WTC11 (cell line): ENCODE measurements at regions not wholly inside any gene's neighbourhood (a gene's known extent, or its start where the extent isn't known, plus 50 kb on each side); places are given as distances from the start of the nearest gene placed in this dataset.

Source experiments
- ATAC-seq: fragments of 200-7000 bp; cut with Tn5 transposase; 2 replicates; pipeline ENCODE4 v1.10.0; 2021; ENCODE audit warnings: mild to moderate bottlenecking, moderate library complexity
- CTCF ChIA-PET: fragments of 300-600 bp; sonication (Branson Sonifier 250); formaldehyde crosslinking; loops from one replicate; lab custom pipeline; 2021; ENCODE audit warnings: antibody characterized with exemption; lab: Charles Lee
- POLR2A ChIA-PET: fragments of 350-600 bp; sonication (Branson Sonifier 250); formaldehyde crosslinking; loops from one replicate; lab custom pipeline; 2021; ENCODE audit warnings: antibody characterized with exemption; lab: Charles Lee
- DNase-seq: peaks from one replicate; pipeline ENCODE4 v3.0.0; 2021; ENCODE audit warnings: low spot score
- H3K27ac Mint-ChIP-seq: 2 replicates; pipeline ENCODE4 v1.8.0; 2021; ENCODE audit warnings: mixed read lengths
- H3K27me3 Mint-ChIP-seq: 2 replicates; pipeline ENCODE4 v1.8.0; 2021; ENCODE audit warnings: low read depth, mild to moderate bottlenecking, moderate library complexity, mixed read lengths
- H3K36me3 Mint-ChIP-seq: 2 replicates; pipeline ENCODE4 v1.8.0; 2021; ENCODE audit warnings: mixed read lengths
- H3K4me1 Mint-ChIP-seq: 2 replicates; pipeline ENCODE4 v1.8.0; 2022; ENCODE audit warnings: mixed read lengths
- H3K4me3 Mint-ChIP-seq: 2 replicates; pipeline ENCODE4 v1.8.0; 2021; ENCODE audit warnings: mild to moderate bottlenecking, moderate library complexity, mixed read lengths
- H3K9me3 Mint-ChIP-seq: 2 replicates; pipeline ENCODE4 v1.8.0; 2021; ENCODE audit warnings: mixed read lengths
- EMX1 ChIP-seq: fragments of 250-450 bp; sonication (Bioruptor Pico); IDR thresholded peaks from 2 replicates; pipeline ENCODE4 v1.8.0; 2021; ENCODE audit warnings: mild to moderate bottlenecking
- FOXP4 ChIP-seq: sonication (generic); formaldehyde crosslinking; IDR thresholded peaks from 2 replicates; pipeline ENCODE4 v1.8.0; 2022; ENCODE audit warnings: mild to moderate bottlenecking, missing genetic modification reagents
- GTF2I ChIP-seq: fragments of 250-450 bp; sonication (Bioruptor Pico); conservative IDR thresholded peaks from 2 replicates; pipeline ENCODE4 v1.4.0; 2021; ENCODE audit warnings: mild to moderate bottlenecking
- KAT7 ChIP-seq: sonication (generic); formaldehyde crosslinking; IDR thresholded peaks from 2 replicates; pipeline ENCODE4 v1.8.1; 2023; ENCODE audit warnings: missing genetic modification reagents, mild to moderate bottlenecking, borderline replicate concordance
- MXD4 ChIP-seq: fragments of 250-450 bp; sonication (Bioruptor Pico); IDR thresholded peaks from 2 replicates; pipeline ENCODE4 v1.8.0; 2021; ENCODE audit warnings: mild to moderate bottlenecking, moderate library complexity, borderline replicate concordance
- NR3C1 ChIP-seq: sonication (generic); formaldehyde crosslinking; conservative IDR thresholded peaks from 2 replicates; pipeline ENCODE4 v1.8.1; 2023; ENCODE audit warnings: low read depth, mild to moderate bottlenecking, missing genetic modification reagents
- OVOL2 ChIP-seq: fragments of 250-450 bp; sonication (Bioruptor Pico); IDR thresholded peaks from 2 replicates; pipeline ENCODE4 v1.9.0; 2021; ENCODE audit warnings: mild to moderate bottlenecking, borderline replicate concordance
- PRDM15 ChIP-seq: sonication (generic); formaldehyde crosslinking; IDR thresholded peaks from 2 replicates; pipeline ENCODE4 v1.8.0; 2022; ENCODE audit warnings: missing genetic modification reagents
- PREB ChIP-seq: sonication (generic); formaldehyde crosslinking; IDR thresholded peaks from 2 replicates; pipeline ENCODE4 v1.8.1; 2022; ENCODE audit warnings: mild to moderate bottlenecking, missing genetic modification reagents, moderate library complexity, borderline replicate concordance
- RELA ChIP-seq: sonication (generic); formaldehyde crosslinking; IDR thresholded peaks from 2 replicates; pipeline ENCODE4 v1.8.1; 2022; ENCODE audit warnings: missing genetic modification reagents, mild to moderate bottlenecking, borderline replicate concordance
- SP1 ChIP-seq: sonication (generic); formaldehyde crosslinking; conservative IDR thresholded peaks from 2 replicates; pipeline ENCODE4 v1.8.1; 2022; ENCODE audit warnings: missing genetic modification reagents
- TCF7 ChIP-seq: sonication (generic); formaldehyde crosslinking; IDR thresholded peaks from 2 replicates; pipeline ENCODE4 v1.8.0; 2022; ENCODE audit warnings: mild to moderate bottlenecking, low read depth, missing genetic modification reagents, moderate library complexity
- TEAD4 ChIP-seq: sonication (generic); formaldehyde crosslinking; IDR thresholded peaks from 2 replicates; pipeline ENCODE4 v1.8.0; 2022; ENCODE audit warnings: mild to moderate bottlenecking, missing genetic modification reagents
- ZNF232 ChIP-seq: sonication (generic); formaldehyde crosslinking; IDR thresholded peaks from 2 replicates; pipeline ENCODE4 v1.8.0; 2022; ENCODE audit warnings: mild to moderate bottlenecking, missing genetic modification reagents
- ZNF423 ChIP-seq: fragments of 250-450 bp; sonication (Bioruptor Pico); IDR thresholded peaks from 2 replicates; pipeline ENCODE4 v2.1.2; 2022; ENCODE audit warnings: mild to moderate bottlenecking, moderate library complexity
- ZNF671 ChIP-seq: fragments of 250-450 bp; sonication (Bioruptor Pico); IDR thresholded peaks from 2 replicates; pipeline ENCODE4 v1.8.0; 2021; ENCODE audit warnings: mild to moderate bottlenecking

- Mint-ChIP-seq H3K4me3 (no peak overlapping the region), H3K36me3 (no peaks in the 10 kb centered on the region), H3K27me3 (no peaks in the 10 kb centered on the region), H3K27ac (no peak overlapping the region), H3K4me1 (peaks cover 6% of the 10 kb centered on the region), H3K9me3 (no peaks in the 10 kb centered on the region)
- ATAC-seq (peak; percentile 100), DNase-seq (peak; percentile 76)
- TF ChIP-seq FOXP4 (CRISPR knock-in tag) (no peak), ZNF423 (peak; percentile 28; the same call in 1 of the 2 replicates), KAT7 (CRISPR knock-in tag) (no peak), ZNF671 (no peak), SP1 (CRISPR knock-in tag) (no peak)
- CTCF ChIA-PET: interaction anchor here (0.6 to 1.5 kb wide), 2 partner anchors 12 to 41 kb away, joined by 3 to 6 read pairs; no protein-coding TSS in a partner anchor
- POLR2A ChIA-PET: interaction anchor here (0.7 kb wide), 1 partner anchor 176 kb away, joined by 3 read pairs; the partner anchor contains the start of gene MACIR
Observed at GRCh38 chr5:103434057-103434456, 128.5 kb downstream of the NUDT12 start.

GRCh38 chr5:103433211-103433610 is 129.4 kb downstream of the NUDT12 start:
- no peak overlapping the region for H3K4me3 Mint-ChIP-seq
- H3K9me3 Mint-ChIP-seq: no peaks in the 10 kb centered on the region
- no peak for TF ChIP-seq GTF2I
- no peak for TF ChIP-seq RELA
- TF ChIP-seq ZNF232 (CRISPR knock-in tag): no peak
- TF ChIP-seq SP1 (CRISPR knock-in tag): no peak
- no peak for TF ChIP-seq MXD4 (CRISPR knock-in tag)
- no peak for TF ChIP-seq PRDM15 (CRISPR knock-in tag)
- TF ChIP-seq TCF7: no peak
- no peak for TF ChIP-seq NR3C1 (CRISPR knock-in tag)
- no peak for TF ChIP-seq OVOL2 (CRISPR knock-in tag)
- no peak for TF ChIP-seq PREB (CRISPR knock-in tag)
- TF ChIP-seq FOXP4 (CRISPR knock-in tag): no peak
- no peak for TF ChIP-seq EMX1 (CRISPR knock-in tag)
- no peak for TF ChIP-seq TEAD4 (CRISPR knock-in tag)
- peaks cover 6% of the 10 kb centered on the region for H3K4me1 Mint-ChIP-seq
- POLR2A ChIA-PET: no interaction called here
- ATAC-seq: no peak
- H3K27ac Mint-ChIP-seq: no peak overlapping the region
- no peak for DNase-seq
- no peaks in the 10 kb centered on the region for H3K36me3 Mint-ChIP-seq
- CTCF ChIA-PET: interaction anchor here (0.9 kb wide), 1 partner anchor 8 kb away, joined by 3 read pairs; no protein-coding TSS in a partner anchor
- H3K27me3 Mint-ChIP-seq: no peaks in the 10 kb centered on the region
